DLD1 (cell line): ENCODE measurements at regions not wholly inside any gene's neighbourhood (a gene's known extent, or its start where the extent isn't known, plus 50 kb on each side); places are given as distances from the start of the nearest gene placed in this dataset.

Experiments used
- in situ Hi-C: cut with HindIII; loops from 2 replicates; pipeline ENCODE4 v1.10.0; 2017; ENCODE audit warnings: low sequenced_read_pairs

- in situ Hi-C loops, result no loop called here
Observed at GRCh38 chr13:44116562-44117332, 237.0 kb downstream of the LACC1 start.

- in situ Hi-C loops, result no loop called here
Observed at GRCh38 chr13:44117351-44117750, 237.6 kb downstream of the LACC1 start.

- in situ Hi-C loops, result no loop called here
Observed at GRCh38 chr13:44117816-44118215, 238.1 kb downstream of the LACC1 start.

GRCh38 chr13:44118881-44119280 lies 239.2 kb downstream of the LACC1 start:
- in situ Hi-C loops, result no loop called here

GRCh38 chr13:44120043-44120442 lies 240.3 kb downstream of the LACC1 start:
- in situ Hi-C loops, result no loop called here

- in situ Hi-C loops, result no loop called here
Observed at GRCh38 chr13:44120849-44121755, 241.4 kb downstream of the LACC1 start.

- in situ Hi-C loops, result no loop called here
Observed at GRCh38 chr13:44124352-44124751, 244.6 kb downstream of the LACC1 start.

- in situ Hi-C loops, result no loop called here
Observed at GRCh38 chr13:44125943-44126469, 246.3 kb downstream of the LACC1 start.

GRCh38 chr13:44128552-44129001 lies 245.0 kb upstream of the SERP2 start:
- in situ Hi-C loops, result no loop called here

- in situ Hi-C loops, result no loop called here
Observed at GRCh38 chr13:44129418-44129817, 244.2 kb upstream of the SERP2 start.

GRCh38 chr13:44131069-44131614 lies 242.5 kb upstream of the SERP2 start:
- in situ Hi-C loops, result no loop called here

- in situ Hi-C loops, result no loop called here
Observed at GRCh38 chr13:44132710-44133109, 240.9 kb upstream of the SERP2 start.

GRCh38 chr13:44133626-44134025 lies 240.0 kb upstream of the SERP2 start:
- in situ Hi-C loops, result no loop called here

- in situ Hi-C loops, result no loop called here
Observed at GRCh38 chr13:44135566-44135965, 238.1 kb upstream of the SERP2 start.

- in situ Hi-C loops, result no loop called here
Observed at GRCh38 chr13:44136696-44137268, 236.8 kb upstream of the SERP2 start.

- in situ Hi-C loops, result no loop called here
Observed at GRCh38 chr13:44137466-44137865, 236.2 kb upstream of the SERP2 start.

- in situ Hi-C loops, result no loop called here
Observed at GRCh38 chr13:44140146-44140545, 233.5 kb upstream of the SERP2 start.

GRCh38 chr13:44140888-44141724 lies 232.5 kb upstream of the SERP2 start:
- in situ Hi-C loops, result no loop called here

GRCh38 chr13:44141725-44142539 lies 231.7 kb upstream of the SERP2 start:
- in situ Hi-C loops, result no loop called here
